PC-9 (cell line): ENCODE measurements at regions not wholly inside any gene's neighbourhood (a gene's known extent, or its start where the extent isn't known, plus 50 kb on each side); places are given as distances from the start of the nearest gene placed in this dataset.

Source experiments
- BruUV-seq: library from RNA; stranded (reverse); fragments of 400-500 nt; replicated peaks from 2 replicates; lab custom pipeline; 2021; lab: Mats Ljungman, UMichigan
- CTCF ChIA-PET: fragments of 300-600 bp; sonication (Branson Sonifier 250); formaldehyde crosslinking; loops from one replicate; lab custom pipeline; 2022; ENCODE audit warnings: antibody characterized with exemption; lab: Charles Lee
- POLR2A ChIA-PET: fragments of 300-600 bp; sonication (Branson Sonifier 250); formaldehyde crosslinking; loops from one replicate; lab custom pipeline; 2022; ENCODE audit warnings: antibody characterized with exemption; ENCODE audit not compliant: unreplicated experiment; lab: Charles Lee
- DNase-seq, 2 experiments: peaks; one replicate each; pipeline versions ENCODE4 v3.0.0 to v3.0.0-alpha.2; 2015 to 2022; ENCODE audit warnings: mixed read lengths in 1 of 2
- H2AFZ ChIP-seq: fragments of 200-600 bp; sonication (generic); 2 replicates; pipeline ENCODE4 v1.8.1; 2017; ENCODE audit warnings: antibody characterized with exemption
- H3F3A ChIP-seq: fragments of 200-600 bp; sonication (generic); 2 replicates; pipeline ENCODE4 v1.8.1; 2017; ENCODE audit warnings: antibody characterized with exemption, mild to moderate bottlenecking, low read depth; ENCODE audit not compliant: insufficient read depth
- H3K27ac ChIP-seq: fragments of 200-600 bp; sonication (generic); 2 replicates; pipeline ENCODE4 v1.6.1; 2016; ENCODE audit warnings: mixed run types
- H3K27me3 ChIP-seq: fragments of 200-600 bp; sonication (generic); 2 replicates; pipeline ENCODE4 v1.6.1; 2016; ENCODE audit warnings: low read depth, mixed run types; ENCODE audit not compliant: insufficient read depth
- H3K36me3 ChIP-seq: fragments of 200-600 bp; sonication (generic); 2 replicates; pipeline ENCODE4 v1.6.1; 2016; ENCODE audit warnings: low read depth, mixed run types
- H3K4me1 ChIP-seq: fragments of 200-600 bp; sonication (generic); replicated peaks from 2 replicates; pipeline ENCODE4 v1.6.1; 2016; ENCODE audit warnings: mixed run types; ENCODE audit not compliant: insufficient read depth
- H3K4me2 ChIP-seq: fragments of 200-600 bp; sonication (generic); 2 replicates; pipeline ENCODE4 v1.6.1; 2017; ENCODE audit warnings: mixed run types
- H3K4me3 ChIP-seq: fragments of 200-600 bp; sonication (generic); 2 replicates; pipeline ENCODE4 v1.6.1; 2016; ENCODE audit warnings: mixed run types
- H3K79me2 ChIP-seq: fragments of 200-600 bp; sonication (generic); 2 replicates; pipeline ENCODE4 v1.6.1; 2017; ENCODE audit warnings: low read depth, mixed run types
- H3K9me2 ChIP-seq: fragments of 200-600 bp; sonication (generic); 2 replicates; pipeline ENCODE4 v1.8.1; 2017; ENCODE audit warnings: mild to moderate bottlenecking; ENCODE audit not compliant: insufficient read depth
- H3K9me3 ChIP-seq: fragments of 200-600 bp; sonication (generic); 2 replicates; pipeline ENCODE4 v1.8.1; 2016; ENCODE audit warnings: low read depth; ENCODE audit not compliant: insufficient read depth
- H4K20me1 ChIP-seq: fragments of 200-600 bp; sonication (generic); 2 replicates; pipeline ENCODE4 v1.8.1; 2017; ENCODE audit not compliant: insufficient read depth
- CTCF ChIP-seq: fragments of 200-600 bp; sonication (generic); conservative IDR thresholded peaks from 2 replicates; pipeline ENCODE4 v1.6.1; 2017; ENCODE audit warnings: mixed run types, antibody characterized with exemption, mild to moderate bottlenecking, moderate library complexity
- EZH2 ChIP-seq: fragments of 200-600 bp; sonication (generic); IDR thresholded peaks from 2 replicates; pipeline ENCODE4 v1.8.0; 2017; ENCODE audit warnings: antibody characterized with exemption, low read depth
- intact Hi-C: fragments of 100-400 bp; cut with micrococcal nuclease; formaldehyde crosslinking; loops from one replicate; pipeline ENCODE4 v1.10.0; 2022; ENCODE audit not compliant: unreplicated experiment

GRCh38 chr15:96670389-96670788 is 339.9 kb downstream of the NR2F2 start:
- no peaks in the 10 kb centered on the region for H4K20me1 ChIP-seq
- no peaks in the 10 kb centered on the region for H3K9me3 ChIP-seq
- H3K36me3 ChIP-seq, result no peaks in the 10 kb centered on the region
- no peaks in the 10 kb centered on the region for H3K79me2 ChIP-seq
- intact Hi-C loops, result no loop called here
- TF ChIP-seq EZH2 (no peak), CTCF (no peak)
- CTCF ChIA-PET, result no interaction called here
- H3K27me3 ChIP-seq, result peaks cover 12% of the 10 kb centered on the region; the same call in 1 of the 2 replicates
- BruUV-seq, result no TSS peak
- DNase-seq, result no peak
- no peaks in the 10 kb centered on the region for H3F3A ChIP-seq
- no peaks in the 10 kb centered on the region for H3K9me2 ChIP-seq
- no peaks in the 10 kb centered on the region for H3K4me1 ChIP-seq
- no peak overlapping the region for H3K27ac ChIP-seq
- POLR2A ChIA-PET, result no interaction called here
- no peak overlapping the region for H3K4me2 ChIP-seq
- H3K4me3 ChIP-seq, result no peak overlapping the region
- H2AFZ ChIP-seq, result no peak overlapping the region

- DNase-seq, result no peak
- CTCF ChIA-PET, result no interaction called here
- peaks cover 12% of the 10 kb centered on the region; the same call in 1 of the 2 replicates for H3K27me3 ChIP-seq
- no peaks in the 10 kb centered on the region for H3K4me1 ChIP-seq
- H3F3A ChIP-seq, result no peaks in the 10 kb centered on the region
- no TSS peak for BruUV-seq
- POLR2A ChIA-PET, result no interaction called here
- no peaks in the 10 kb centered on the region for H4K20me1 ChIP-seq
- H3K36me3 ChIP-seq, result no peaks in the 10 kb centered on the region
- H3K4me2 ChIP-seq, result no peak overlapping the region
- no peak overlapping the region for H3K4me3 ChIP-seq
- H3K79me2 ChIP-seq, result no peaks in the 10 kb centered on the region
- H3K9me3 ChIP-seq, result no peaks in the 10 kb centered on the region
- H3K27ac ChIP-seq, result no peak overlapping the region
- H2AFZ ChIP-seq, result no peak overlapping the region
- TF ChIP-seq EZH2, result no peak
- TF ChIP-seq CTCF, result no peak
- intact Hi-C loops, result no loop called here
- H3K9me2 ChIP-seq, result no peaks in the 10 kb centered on the region
These were observed 342.1 kb downstream of the NR2F2 start for GRCh38 chr15:96672629-96673028.

- H3K4me1 ChIP-seq, result no peaks in the 10 kb centered on the region
- no peaks in the 10 kb centered on the region for H3K36me3 ChIP-seq
- CTCF ChIA-PET, result no interaction called here
- H3K4me3 ChIP-seq, result no peak overlapping the region
- no peaks in the 10 kb centered on the region for H3K27me3 ChIP-seq
- DNase-seq, result no peak
- H3F3A ChIP-seq, result no peaks in the 10 kb centered on the region
- no peak overlapping the region for H2AFZ ChIP-seq
- H3K4me2 ChIP-seq, result no peak overlapping the region
- no TSS peak for BruUV-seq
- no peaks in the 10 kb centered on the region for H4K20me1 ChIP-seq
- no peaks in the 10 kb centered on the region for H3K9me3 ChIP-seq
- intact Hi-C loops, result no loop called here
- H3K9me2 ChIP-seq, result no peaks in the 10 kb centered on the region
- POLR2A ChIA-PET, result no interaction called here
- TF ChIP-seq CTCF (no peak), EZH2 (no peak)
- H3K79me2 ChIP-seq, result no peaks in the 10 kb centered on the region
- no peak overlapping the region for H3K27ac ChIP-seq
These were observed 347.9 kb downstream of the NR2F2 start for GRCh38 chr15:96678386-96678785.
